HG03103 (cell line): ENCODE measurements at regions not wholly inside any gene's neighbourhood (a gene's known extent, or its start where the extent isn't known, plus 50 kb on each side); places are given as distances from the start of the nearest gene placed in this dataset.
"Not testable (repeated sequence)": the region's sequence is repeated elsewhere in the genome, so short reads cannot be mapped to it uniquely, and the experiment has no call there.

Experiments
- ATAC-seq: cut with Tn5 transposase; IDR thresholded peaks from one replicate; pipeline ENCODE4 v1.9.1; 2021; ENCODE audit warnings: low read depth; ENCODE audit not compliant: unreplicated experiment

DNA sequence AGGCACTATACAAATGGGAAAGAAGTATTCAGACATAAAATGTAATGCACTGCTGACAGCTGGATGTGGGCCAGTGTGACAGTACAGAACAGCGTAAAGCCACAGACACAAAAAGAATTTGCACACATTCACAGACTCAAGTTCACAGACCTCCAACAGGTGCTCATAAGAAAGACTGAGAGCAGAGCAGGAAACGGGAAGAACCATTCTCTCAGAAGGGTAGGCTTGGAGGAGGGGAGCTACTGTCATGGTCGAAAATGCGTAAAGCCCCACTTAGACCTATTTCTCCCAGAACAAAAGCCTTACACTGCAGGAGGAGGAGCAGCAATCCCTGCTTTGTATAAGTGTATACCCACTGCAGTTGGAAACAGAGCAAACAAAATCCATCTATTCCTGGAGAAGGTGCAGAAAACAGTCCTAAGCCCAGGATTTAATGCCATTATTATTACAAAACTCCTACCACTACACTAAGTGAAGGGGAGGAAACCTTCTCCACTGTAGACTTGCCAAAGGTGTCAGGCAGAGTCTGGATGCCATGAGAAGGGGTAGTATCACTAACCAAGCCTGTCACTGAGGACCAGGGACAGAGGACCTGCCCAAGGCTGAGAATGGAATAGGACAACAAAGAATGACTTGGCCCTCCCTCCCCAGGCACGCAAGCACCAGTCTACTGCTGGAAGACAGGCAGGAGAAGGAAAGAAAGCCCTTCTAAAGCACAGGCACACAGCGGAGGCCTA, 103.0 kb upstream of the FAM25C start:
- ATAC-seq: not testable (repeated sequence)

DNA sequence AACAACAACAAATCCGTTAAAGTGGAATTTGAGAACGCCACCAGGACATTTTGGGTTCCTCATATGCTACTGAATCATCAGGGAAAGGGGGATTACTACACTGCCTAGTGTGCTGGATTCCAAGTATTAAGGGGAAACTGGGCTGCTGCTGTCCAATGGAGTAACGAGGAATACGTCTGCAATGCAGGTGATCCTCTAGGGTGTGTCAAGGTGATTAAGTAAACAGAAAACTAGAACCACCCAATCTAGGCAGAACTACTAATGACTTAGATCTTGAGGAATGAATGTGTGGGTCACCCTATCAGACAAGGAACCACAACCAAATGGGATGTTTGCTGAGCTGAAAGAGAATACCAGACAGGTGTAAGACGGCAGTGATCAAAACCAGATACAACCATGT, 99.3 kb upstream of the FAM25C start:
- ATAC-seq: not testable (repeated sequence)

DNA sequence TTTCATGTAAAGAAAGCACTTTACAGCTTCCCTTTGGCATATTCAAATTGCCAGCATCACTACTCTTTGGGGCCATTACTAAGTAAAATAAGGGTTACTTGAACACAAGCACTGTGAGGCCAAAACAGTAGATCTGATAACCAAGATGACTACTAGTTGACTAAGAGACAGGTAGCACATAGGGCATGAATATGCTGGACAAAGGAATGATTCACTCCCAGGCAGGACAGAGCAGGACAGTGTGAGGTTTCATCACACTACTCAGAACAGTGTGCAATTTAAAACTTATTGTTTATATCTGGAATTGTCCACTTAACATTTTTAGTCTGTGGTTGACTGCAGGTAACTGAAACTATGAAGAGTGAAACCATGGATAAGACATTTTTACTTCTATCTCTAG, 91.1 kb upstream of the FAM25C start:
- not testable (repeated sequence) for ATAC-seq

DNA sequence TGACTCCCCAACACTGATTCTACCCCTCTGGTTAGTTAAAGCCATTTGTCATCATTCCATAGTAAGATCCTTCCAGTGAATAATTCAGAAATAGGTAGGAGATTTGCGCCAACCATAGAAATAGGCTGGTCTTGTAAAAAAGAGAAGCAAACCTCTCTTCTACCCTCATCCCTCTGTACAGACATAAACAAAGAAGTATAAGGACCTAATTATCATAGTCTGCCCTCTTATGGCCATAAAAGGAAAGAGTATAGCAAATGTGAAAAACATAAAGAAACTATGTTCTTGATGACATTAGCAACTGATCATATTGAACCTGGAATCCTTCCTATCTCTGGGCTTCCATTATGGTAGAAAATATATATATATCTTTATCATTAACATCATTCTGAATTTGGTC, 88.5 kb upstream of the FAM25C start:
- not testable (repeated sequence) for ATAC-seq

DNA sequence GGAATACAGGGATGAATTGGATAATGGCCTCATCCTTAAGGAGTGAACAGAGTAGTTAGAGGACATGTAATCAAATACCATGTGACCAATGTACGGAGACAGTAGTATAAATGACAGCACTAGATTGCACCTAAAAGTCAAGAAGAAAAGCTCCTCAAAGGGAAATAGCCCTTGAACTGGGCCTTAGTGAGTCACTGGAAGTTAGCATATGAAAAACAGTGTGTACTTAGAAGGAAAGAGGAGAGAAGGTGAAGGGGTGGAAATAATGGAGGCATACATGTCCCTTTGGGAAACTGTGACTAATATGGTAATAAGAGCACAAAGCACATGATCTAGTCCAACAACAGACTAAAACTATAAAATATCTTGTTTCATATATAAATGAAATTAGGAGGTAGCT, 84.9 kb upstream of the FAM25C start:
- not testable (repeated sequence) for ATAC-seq

DNA sequence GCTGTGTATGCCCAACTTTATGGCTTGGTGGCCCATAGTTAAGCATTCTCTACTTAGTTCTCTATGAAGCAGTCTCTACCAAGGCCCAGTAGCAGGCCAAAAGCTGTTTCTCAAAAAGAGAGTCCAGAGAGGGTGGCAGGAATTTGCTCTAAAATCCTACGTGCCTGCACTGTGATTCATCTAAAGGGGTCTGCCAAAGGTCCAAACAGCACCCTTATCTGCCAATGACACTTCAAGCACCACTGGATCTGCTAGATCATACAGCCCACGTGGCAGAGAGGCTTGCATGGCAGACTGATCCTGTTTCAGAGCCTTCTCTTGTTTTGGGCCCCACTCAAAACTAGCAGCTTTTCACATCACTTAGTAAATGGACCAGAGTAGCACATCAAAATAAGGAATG, 71.6 kb upstream of the FAM25C start:
- not testable (repeated sequence) for ATAC-seq

DNA sequence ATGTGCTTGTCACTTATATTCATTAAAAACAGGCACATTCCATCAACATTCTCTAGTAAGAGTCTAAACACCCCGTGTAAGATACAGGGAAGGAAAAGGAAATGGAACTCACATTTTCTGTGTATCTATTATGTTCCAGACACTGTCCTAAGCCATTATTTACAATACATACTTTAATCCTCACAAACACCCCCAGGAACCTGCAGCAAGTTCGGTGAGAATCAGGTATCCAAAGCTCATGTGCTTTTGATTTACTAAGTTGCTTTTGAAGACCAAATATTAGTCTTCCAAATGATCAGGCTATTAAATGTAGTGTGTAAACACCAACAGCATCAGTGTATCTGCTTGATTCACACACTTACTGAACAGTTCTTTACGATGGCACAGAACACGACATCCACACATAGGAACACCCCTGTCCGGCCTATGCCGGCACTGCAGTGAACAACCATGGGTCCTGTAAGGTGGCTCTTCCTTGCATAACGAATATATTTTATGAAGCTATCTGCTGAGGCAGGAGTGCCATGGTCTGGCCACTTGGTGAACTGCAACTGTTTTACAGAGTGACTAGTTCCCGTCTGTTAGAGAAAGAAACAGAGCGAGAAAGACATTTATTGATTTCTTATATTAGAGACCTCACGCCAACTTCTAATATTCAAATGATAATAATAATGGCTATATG, 64.5 kb upstream of the FAM25C start:
- ATAC-seq: peak; percentile 91

DNA sequence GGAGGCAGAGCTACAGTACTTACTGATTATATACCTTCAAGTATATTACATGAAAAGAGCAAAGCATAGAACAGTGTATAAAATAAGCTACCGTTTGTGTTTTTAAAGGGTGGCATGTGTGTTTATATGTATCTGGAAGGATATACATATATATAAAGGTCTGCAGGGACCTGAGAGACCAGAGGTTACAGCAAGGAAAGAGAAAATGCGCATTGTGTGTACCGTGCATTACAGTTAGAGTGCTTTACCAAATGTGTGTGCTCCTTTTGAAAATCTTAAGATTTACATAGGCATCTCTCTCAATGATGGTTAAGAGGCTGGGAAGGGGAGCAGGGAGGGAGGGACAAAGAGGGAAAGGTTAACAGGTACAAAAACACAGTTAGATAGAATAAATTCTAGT, 55.8 kb upstream of the FAM25C start:
- ATAC-seq: not testable (repeated sequence)
